Left kidney (tissue), 1 donor: ENCODE measurements at regions not wholly inside any gene's neighbourhood (a gene's known extent, or its start where the extent isn't known, plus 50 kb on each side); places are given as distances from the start of the nearest gene placed in this dataset.

Experiments used
- DNase-seq: peaks from one replicate; pipeline ENCODE4 v3.0.0-alpha.2; 2013

DNA sequence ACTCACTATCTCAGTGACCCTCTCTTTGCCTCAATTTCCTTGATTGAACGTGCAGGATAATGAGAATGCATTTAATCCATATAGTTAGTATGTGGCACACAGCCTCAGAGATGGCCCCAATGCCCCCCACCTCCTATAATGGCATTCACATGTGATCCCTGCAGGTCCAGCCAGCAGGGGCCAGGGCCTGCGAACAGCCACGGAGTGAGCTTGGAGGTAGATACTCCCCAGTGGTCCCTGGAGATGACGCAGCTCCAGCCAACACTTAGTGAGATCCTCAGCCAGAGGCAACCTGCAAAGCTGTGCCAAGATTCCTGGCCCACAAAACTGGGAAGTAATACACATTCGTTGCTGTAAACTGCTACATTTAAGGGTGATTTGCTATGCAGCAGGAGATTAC is 184.9 kb upstream of the NSMCE3 start:
- no peak for DNase-seq

DNA sequence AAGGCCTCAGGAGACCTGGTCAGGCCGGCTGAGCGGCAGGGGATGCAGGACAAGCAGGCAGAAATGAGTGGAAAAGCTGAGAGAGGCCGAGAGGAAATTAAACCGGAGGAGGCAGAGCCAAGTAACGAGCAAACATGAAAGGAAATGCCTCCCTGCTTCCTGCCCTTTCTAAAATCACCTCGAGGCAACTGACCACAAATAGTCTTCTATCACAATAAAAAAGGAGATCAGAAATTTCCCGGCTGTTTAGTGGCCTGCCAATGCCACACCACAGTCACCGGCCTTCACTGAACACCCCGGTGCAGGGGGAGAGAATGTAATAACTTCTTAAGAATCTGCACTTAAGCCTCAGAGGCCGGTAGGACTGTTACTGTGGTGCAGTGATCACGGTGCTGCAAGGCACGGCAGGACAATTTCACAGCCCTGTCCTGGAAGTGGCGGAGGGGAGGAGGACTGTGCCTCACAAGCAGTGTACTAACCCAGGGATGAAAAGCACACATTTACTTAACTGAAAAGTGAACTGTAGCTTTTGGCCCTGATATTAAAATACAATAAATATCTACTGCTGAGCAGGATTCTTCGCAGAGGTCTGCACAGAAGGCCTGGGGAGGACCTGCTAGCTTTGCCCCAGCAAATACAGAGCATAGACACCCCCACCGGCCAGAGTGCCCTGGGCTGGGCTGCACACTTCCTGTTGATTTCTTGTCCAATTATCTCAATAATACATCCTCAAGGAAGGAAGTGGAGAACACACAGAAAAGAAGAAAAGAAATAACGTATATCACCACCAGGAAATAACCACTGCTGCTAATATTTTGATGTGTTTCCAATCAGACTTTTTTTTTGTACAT is 183.5 kb upstream of the NSMCE3 start:
- no peak for DNase-seq

DNA sequence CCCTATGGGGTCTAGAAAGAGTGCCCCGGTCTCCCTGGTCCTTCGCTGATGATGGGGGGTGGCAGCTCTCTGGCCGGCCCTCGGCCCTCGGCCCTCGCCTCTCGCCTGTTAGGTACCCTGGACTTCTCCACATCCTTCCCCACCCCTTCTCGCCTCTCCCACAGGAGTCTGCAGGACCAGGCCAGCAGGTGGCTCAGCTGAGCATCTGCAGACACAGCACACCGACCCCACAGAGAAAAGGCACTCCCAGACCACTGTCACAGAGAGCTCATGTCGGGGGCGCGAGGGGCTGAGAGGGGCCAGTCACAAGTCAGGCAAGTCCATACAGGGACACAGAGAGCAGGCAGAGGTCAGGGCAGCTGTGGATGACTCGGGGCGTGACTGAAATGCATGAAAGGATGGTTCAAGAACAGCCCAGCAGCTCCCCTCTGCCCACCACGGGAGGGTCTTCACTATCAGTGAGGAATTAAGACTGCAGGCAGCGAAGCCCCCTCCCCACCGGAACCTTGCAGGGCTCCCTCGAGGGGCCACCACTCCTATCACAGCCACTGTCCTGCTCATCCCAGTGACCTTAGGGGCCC is 181.7 kb upstream of the NSMCE3 start:
- no peak for DNase-seq

DNA sequence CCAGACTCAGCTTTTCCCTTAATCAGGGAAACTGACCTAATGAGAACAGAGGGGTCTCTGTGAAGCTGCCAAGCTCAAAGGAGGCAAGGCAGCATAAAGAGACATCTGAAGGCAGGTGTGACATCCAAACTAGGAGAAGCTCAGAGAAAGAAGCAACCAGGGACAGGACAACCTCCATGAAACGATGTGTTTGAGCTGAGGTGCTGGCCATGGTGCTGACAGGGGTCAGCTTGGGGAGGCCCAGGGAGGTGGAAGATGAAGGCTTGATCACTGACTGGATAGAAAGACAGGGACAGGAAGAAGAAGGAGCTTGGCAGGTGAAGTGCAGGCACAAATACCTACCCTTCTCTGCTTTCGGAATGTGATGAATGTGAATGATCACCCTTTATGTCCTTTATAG is 179.5 kb upstream of the NSMCE3 start:
- peak; percentile 37 for DNase-seq

DNA sequence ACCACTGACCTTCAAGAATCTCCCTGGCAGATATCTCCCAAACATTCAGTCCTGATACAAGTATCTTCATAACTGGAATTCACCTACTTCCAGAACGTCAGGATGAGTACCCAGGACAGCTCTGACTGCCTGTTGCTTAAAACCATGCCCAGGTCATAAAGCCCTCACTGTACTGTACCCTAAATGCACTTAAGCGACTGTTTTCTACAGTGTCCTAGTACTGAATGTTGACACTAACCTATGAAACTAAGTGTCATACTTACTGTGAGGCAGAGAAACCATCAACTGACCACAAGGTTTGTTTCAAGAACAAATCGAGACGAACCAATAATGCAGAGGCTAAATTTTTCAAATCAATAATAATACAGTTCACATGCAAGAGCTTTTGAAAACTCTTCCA is 178.7 kb upstream of the NSMCE3 start:
- DNase-seq: no peak

DNA sequence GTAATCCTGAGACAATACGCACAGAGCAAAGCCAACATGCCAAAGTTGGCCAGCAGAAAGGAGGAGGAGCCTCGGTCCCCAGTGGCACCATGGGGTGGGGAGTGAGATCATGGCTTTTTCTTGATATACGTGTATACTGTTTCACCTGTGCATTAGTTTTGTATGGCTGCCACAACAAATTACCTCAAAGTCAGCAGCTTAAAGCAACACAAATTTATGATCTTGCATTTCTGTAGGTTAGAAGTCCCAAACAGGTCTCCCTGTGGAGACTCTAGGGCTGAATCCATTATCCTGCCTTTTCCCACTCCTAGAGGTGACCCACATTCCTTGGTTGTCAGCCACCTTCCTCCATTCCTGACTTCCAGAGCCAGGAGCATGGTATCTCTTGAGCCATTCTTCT is 176.9 kb upstream of the NSMCE3 start:
- no peak for DNase-seq

DNA sequence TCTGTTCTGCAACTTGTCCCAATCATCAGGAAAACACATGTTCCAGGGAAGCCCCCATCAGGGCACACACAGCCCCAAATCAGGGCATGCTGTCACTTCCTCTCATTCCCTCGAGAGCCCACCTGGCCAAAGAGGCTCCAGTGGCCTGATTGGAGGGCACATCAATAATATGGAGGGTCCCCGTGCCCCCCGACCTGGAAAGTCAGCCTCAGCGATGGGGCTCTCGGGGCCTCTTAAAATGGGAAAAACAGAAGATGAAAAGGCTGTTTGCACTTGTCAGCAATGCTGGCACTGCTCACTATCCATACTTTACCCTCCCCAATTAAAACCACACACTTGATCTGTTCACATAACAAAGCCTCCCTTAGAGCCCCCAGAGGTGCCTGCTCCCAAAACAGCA is 172.9 kb upstream of the NSMCE3 start:
- no peak for DNase-seq

DNA sequence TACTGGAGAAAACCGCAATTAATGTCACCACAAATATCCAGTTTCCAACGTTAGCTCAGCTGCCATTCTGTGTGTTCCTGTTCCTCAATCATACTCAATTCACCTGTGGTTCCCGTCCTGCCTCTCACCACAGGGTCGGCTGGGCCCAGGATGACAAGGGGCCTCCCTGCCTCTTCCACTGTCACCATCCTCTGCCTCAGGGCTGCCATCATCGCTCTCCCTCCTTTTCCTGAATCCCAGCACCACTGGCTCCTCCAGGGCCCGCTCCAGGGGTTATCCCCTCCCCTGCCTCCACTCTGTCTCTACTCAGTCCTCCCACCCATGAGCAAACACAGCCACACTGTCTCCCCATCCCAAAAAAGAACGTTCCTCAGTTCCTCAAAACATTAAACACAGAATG is 170.9 kb upstream of the NSMCE3 start:
- DNase-seq: no peak

DNA sequence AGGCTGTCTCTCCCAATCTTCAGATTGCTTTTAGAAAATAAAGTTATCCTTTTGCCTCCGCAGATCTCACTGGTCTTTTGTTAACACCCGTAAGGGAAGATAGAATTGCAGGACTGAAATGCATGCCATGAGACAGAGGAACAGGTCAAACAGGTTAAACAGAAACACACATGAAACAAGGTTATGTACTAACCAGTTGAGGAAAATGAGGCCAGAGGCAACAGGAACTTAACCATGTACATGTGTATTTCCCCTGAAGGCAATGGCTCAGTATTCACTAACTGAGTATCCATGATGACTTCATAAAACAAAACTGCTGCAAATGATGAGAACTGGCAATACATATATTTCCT is 169.1 kb upstream of the NSMCE3 start:
- DNase-seq: no peak

DNA sequence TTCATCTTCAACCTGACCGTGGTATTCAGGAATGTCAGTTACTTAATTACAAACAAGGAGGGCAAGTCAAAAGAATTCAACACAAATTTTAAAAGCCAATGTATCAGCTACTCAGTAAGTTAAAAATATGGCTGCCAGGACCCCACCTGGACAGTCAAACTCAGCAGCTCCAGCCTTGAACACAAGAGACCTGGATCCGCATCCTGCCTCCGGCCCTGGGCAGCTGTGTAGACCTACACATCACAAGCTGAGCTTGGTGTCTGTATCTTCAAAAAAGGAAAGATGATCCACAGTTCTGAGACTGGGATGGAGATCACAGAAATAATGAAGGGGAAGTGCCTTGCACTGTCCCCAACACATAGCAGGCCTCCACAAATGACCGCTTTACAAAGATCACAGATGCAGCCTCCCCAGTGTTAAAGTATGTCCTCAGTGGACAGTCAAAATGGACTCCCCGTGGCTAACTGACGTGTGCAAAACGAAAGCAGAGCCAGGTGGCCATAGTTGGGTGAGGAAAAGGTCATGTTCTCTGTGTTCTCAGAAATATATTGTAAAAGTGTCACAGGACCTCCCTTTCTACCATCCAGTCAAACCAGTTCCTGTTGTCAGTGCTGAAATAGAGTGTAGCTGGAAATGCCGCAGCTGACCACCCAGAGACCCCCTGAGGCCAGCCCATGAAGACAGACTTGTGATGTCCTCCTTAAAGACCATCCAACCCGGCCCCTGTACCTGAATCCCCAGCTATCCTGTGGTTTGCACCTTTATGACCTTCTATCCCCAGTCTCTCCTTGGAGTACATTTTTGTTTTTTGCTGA is 168.5 kb upstream of the NSMCE3 start:
- DNase-seq: no peak

DNA sequence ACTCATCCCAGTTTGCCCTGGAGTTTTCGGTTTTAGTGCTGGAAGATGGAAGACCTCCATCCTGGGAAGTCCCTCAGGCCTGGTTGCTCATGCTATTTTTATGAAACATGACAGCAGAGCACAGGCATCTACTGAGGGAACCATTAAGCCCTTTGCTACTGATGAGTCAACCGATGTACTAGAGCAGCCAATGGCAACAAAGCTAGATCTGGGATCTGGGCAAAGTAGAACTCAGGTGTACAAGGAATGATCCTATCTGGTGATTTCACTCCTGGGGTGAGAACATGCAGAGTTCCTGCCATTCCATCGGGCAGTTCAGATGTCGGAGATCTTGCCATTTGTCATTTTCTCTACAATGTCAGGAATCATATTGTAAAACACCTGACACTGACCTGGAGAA is 166.2 kb upstream of the NSMCE3 start:
- DNase-seq: no peak

DNA sequence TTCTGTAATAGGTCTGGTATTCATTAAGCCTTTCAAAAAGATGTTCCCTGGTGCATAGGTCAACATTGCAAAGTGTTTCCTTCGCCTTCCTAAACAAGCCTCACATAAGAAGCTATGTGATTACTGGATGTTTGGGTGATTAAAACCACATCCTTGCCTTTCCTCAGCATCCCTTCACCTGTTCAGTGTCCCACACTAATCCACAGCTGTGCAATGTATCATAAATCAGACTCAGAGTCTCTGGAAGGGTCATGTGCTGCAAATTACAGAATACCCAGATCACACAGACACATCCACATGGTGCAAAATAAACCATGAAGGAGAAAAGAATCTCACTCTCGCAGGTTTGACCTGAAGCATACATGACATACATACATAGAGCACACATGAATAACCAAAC is 164.7 kb upstream of the NSMCE3 start:
- no peak for DNase-seq

DNA sequence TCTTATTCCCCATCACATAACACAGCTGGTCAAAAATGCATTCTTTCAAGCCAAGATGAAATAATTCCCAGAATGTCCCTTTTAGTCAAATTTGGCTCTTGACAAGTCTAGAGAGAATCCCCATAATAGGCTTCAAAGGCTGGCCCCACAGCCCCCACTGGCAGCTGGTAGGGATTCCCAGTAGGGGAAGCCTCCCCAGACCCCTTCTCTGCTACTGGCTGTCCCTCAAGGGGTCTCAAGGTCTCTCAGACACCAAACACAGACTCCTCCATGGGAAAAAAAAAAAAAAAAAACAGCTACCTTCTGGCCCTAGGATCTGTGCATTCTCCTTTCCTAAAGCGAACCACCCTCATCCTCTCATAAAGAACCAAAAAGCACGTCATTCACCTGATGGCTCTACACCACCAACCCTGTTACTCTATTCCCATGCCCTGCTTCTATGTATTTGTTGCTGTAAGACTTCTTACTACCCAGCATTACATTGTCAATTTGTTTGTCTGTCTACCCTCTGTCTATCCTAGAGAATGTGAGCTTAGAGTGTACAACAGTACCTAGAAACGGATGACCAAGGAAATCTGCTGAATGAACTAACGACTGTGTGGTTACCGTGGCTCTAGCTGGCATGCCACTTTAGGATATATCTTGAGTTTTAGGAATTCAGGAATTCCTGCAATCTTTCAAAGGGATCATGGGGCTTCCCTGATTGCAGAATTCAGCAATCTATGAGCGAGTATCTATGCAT is 164.1 kb upstream of the NSMCE3 start:
- no peak for DNase-seq

DNA sequence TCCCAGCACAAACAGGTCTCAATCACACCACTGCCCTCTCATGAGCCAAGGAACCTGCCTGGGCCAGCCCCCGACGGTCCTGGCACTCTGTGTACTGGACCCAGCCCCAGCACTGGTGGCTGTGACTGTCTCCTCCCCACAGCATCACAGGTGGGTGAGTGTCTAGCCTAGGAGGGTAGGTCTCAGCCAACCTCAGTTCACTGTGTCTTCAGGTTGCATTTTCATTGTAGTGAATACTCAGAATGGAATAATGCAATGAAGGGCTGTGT is 163.4 kb upstream of the NSMCE3 start:
- DNase-seq: no peak

DNA sequence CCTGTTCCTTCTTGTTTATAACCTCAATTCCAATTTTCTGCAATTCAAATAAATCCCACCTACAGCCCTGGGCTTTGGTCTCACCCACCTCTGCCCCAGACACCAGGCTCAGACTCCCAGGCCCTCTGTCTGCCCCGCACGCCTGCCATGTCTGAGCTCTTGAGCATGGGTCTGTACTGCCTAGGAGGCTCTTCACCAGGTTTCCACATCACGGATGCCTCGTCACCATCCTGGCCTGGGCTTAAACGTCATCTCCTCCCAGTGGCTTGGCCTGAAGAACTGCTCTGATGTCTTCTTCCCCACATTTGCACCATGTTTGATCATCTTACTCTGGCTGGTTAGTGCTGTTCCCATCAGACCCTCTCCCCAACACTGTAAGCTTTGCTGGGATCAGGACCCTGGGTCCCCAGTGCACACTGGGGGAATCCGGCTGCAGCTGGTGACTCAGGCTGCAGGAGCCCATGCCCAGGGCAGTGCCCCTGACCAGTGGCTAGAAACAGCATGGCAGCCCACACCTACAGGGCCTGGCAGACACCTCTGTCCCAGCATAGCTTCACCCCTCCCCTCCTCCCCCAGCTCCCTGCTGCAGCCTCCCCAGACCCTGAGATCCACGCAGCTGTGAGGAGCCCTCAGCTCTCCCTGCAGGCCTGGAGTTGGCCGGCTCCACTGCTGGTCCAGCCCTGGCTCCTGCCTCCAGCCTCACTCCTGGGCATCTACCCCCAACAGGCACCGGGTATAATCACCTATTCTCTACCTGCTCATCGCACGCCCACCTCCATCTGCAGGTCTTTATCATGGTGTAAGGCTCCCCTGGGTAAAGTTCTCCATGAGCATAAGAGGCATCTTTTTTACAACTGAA is 162.8 kb upstream of the NSMCE3 start:
- DNase-seq: no peak

DNA sequence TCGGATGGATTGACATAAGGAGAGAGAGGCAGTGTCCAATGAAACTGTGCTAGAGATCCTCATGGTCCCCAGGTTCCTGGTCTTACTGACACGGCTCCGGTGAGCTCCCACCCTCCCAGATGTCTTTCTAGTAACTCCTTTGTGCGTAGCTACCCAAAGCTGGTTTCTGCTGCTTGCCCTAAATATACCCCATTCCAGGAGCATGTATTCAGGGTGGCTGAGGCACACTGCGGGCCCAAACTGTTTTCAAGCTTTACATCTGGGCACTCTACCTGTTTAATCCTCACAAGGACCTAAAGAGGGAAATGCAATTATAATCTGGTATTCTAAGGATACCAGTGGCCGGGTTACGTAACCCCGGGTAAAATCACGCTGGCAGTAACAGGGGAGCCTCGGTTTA is 161.2 kb upstream of the NSMCE3 start:
- no peak for DNase-seq

DNA sequence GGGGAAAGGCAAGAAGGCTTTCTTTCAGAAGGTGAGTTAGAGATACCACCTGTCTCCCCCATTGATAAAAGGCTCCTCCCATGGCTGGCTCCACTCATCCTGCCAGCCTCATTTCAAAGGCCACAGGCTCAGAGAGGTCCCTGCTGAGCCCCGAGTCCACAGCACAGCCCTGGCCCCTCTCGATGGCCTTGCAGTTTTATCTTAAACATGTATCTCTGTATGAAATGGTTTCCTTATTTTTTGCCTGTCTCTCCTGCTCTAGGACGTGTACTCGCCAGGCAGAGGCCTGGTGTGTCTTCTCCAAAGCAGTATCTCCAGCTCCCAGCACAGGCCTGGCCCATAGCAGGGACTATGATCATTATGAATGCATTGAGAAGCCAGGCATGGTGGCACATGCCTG is 160.5 kb upstream of the NSMCE3 start:
- DNase-seq: no peak

DNA sequence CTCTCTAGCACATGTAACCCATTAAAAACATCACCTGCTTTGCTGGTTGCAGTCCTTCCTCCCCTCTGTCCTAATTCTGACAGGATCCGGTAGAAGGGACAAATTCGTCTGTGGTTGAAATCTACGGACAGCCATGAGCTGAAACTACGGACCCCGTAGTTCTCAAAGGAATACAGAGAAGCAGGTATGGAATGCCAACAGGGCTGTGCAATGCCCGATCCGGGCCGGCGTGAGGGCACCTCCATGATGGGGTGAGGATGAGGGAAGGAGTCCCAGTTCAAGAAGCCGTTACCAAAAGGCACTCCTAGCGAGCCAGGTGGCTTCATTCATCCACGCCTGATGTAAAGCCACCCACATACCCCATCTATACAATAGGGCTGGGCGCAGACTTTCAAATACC is 160.0 kb upstream of the NSMCE3 start:
- no peak for DNase-seq

DNA sequence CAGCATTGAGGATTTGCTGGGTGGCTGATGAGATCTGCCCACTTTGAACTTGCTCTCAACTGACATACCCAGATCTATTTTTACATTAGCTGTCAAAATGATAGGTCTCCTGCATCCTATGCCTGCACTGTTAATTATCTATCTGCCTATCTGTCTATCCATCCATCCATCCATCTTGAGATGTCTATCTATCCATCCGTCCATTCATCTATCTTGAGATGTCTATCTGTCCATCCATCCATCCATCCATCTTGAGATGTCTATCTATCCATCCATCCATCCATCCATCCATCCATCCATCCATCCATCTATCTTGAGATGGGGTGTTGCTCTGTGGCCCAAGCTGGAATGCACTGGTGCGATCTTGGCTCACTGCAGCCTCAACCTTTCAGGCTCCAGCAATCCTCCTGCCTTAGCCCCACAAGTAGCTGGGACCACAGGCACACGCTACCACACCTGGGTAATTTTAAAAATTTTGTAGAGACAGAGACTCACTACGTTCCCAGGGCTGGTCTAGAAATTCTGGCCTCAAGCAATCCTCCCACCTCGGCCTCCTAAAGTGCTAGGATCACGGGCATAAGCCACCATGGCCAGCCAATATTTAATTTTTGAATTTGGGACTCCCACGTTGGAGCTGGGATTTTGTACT is 159.4 kb upstream of the NSMCE3 start:
- no peak for DNase-seq

DNA sequence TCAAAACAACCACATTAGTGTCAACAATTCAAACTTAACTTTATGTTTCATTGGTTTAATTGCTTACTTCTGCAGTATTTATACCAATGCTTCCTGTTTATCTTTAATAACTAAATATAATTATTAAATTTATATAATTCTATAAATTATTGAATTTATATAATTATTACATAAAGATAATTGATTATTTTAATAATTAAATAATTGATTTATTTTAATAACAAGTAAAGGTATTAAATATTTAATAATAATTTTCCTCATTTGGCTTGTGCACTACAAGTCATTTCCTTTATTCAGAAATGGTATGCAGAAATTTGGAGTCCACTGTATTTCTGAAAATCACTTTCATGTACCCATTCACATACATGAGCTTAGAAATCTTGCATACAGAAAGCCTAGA is 156.2 kb upstream of the NSMCE3 start:
- DNase-seq: no peak

DNA sequence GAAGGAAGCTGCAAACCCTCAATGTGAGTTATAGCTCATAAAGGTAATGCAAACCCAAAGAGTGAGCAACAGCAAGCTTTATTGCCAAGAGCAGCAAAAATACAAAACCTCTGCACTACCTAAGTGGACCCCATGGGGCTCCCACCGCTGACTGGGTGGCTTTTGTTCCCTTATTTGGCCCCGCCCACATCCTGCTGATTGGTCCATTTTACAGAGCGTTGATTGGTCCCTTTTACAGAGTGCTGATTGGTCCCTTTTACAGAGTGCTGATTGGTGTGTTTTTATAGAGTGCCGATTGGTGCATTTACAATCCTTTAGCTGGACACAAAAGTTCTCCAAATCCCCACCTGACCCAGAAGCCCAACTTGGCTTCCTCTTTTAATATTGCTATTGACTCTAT is 154.5 kb upstream of the NSMCE3 start:
- no peak for DNase-seq
